BLaER1 treated with 17β-estradiol and CSF1 and Interleukin-3, amounts not matched to agents 10 nM and 100 nM (cell line): ENCODE measurements at regions not wholly inside any gene's neighbourhood (a gene's known extent, or its start where the extent isn't known, plus 50 kb on each side); places are given as distances from the start of the nearest gene placed in this dataset.

Experiments
- H3K27ac ChIP-seq, 11 experiments: shearing (Covaris generic); formaldehyde crosslinking; 2 replicates each; pipeline ENCODE4 v1.8.1; 2022
- H3K27me3 ChIP-seq, 11 experiments: shearing (Covaris generic); formaldehyde crosslinking; 2 replicates each; pipeline ENCODE4 v1.8.1; 2022
- H3K36me3 ChIP-seq, 11 experiments: shearing (Covaris generic); formaldehyde crosslinking; 2 replicates each; pipeline ENCODE4 v1.8.1; 2022
- H3K4me1 ChIP-seq, 10 experiments: shearing (Covaris generic); formaldehyde crosslinking; 2 replicates each; pipeline ENCODE4 v1.8.1; 2022
- H3K4me2 ChIP-seq, 11 experiments: shearing (Covaris generic); formaldehyde crosslinking; 2 replicates each; pipeline ENCODE4 v1.8.1; 2022
- H3K4me3 ChIP-seq, 10 experiments: shearing (Covaris generic); formaldehyde crosslinking; 2 replicates each; pipeline ENCODE4 v1.8.1; 2022
- H3K9ac ChIP-seq, 11 experiments: shearing (Covaris generic); formaldehyde crosslinking; 2 replicates each; pipeline ENCODE4 v1.8.1; 2022
- H3K9me3 ChIP-seq, 11 experiments: shearing (Covaris generic); formaldehyde crosslinking; replicated peaks in 1 of 11; 2 replicates each; pipeline ENCODE4 v1.8.1; 2022
- H4K20me1 ChIP-seq, 11 experiments: shearing (Covaris generic); formaldehyde crosslinking; 2 replicates each; pipeline ENCODE4 v1.8.1; 2022
- Cebpa-rat ChIP-seq, 11 experiments: shearing (Covaris generic); IDR thresholded peaks; 2 replicates each; pipeline ENCODE4 v1.8.1; 2022

GRCh38 chr6:130593200-130593599 lies 227.4 kb downstream of the TMEM200A start:
- Histone ChIP-seq H4K20me1 (no peaks in the 10 kb centered on the region), H3K36me3 (no peaks in the 10 kb centered on the region), H3K9ac (no peak overlapping the region), H3K9me3 (peaks cover 0 to 7% (median 0%) of the 10 kb centered on the region in 11 experiments; a peak in 4 of 22 replicates), H3K27ac (no peak overlapping the region), H3K27me3 (no peaks in the 10 kb centered on the region), H3K4me3 (no peak overlapping the region), H3K4me2 (no peak overlapping the region), H3K4me1 (no peaks in the 10 kb centered on the region)
- no peak for TF ChIP-seq Cebpa-rat (IDR thresholded peaks at IDR 0.05)

GRCh38 chr6:130593948-130594347 lies 228.1 kb downstream of the TMEM200A start:
- H3K9me3 ChIP-seq, result peaks cover 0 to 7% (median 0%) of the 10 kb centered on the region in 11 experiments; a peak in 4 of 22 replicates
- H3K4me1 ChIP-seq, result no peaks in the 10 kb centered on the region
- no peak overlapping the region for H3K4me3 ChIP-seq
- no peak overlapping the region for H3K9ac ChIP-seq
- no peak for TF ChIP-seq Cebpa-rat (IDR thresholded peaks at IDR 0.05)
- H3K27me3 ChIP-seq, result no peaks in the 10 kb centered on the region
- no peaks in the 10 kb centered on the region for H3K36me3 ChIP-seq
- no peaks in the 10 kb centered on the region for H4K20me1 ChIP-seq
- H3K4me2 ChIP-seq, result no peak overlapping the region
- no peak overlapping the region for H3K27ac ChIP-seq

- Histone ChIP-seq H4K20me1 (no peaks in the 10 kb centered on the region), H3K9ac (no peak overlapping the region), H3K9me3 (no peaks in the 10 kb centered on the region), H3K4me1 (no peaks in the 10 kb centered on the region), H3K27ac (no peak overlapping the region), H3K36me3 (no peaks in the 10 kb centered on the region), H3K4me3 (no peak overlapping the region), H3K4me2 (no peak overlapping the region), H3K27me3 (no peaks in the 10 kb centered on the region)
- no peak for TF ChIP-seq Cebpa-rat (IDR thresholded peaks at IDR 0.05)
Observed at GRCh38 chr6:130598021-130598989, 228.9 kb upstream of the SMLR1 start.

DNA sequence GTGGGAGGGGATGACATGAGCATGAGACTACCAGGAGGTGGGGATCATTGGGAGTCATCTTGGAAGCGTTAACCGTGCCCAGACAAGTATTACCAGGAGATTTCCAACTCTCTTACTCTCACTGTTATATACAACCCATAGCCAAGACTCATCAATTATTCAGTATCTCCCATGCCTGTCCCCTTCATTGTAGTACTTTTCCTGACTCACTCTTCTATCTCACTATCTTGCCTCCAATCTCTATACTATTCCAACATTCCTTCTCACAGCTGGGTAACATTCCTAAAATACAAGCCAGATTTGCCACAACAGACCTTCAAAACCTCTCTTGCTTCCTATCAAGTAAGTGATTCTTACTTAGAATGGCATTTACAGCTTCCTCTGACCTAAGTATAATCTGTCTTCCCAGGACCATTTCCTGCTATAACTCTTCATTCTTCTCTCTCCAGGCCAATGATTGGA lies 226.3 kb upstream of the SMLR1 start:
- Histone ChIP-seq H4K20me1 (no peaks in the 10 kb centered on the region), H3K36me3 (no peaks in the 10 kb centered on the region), H3K4me3 (no peak overlapping the region), H3K9me3 (no peaks in the 10 kb centered on the region), H3K27ac (no peak overlapping the region), H3K4me1 (no peaks in the 10 kb centered on the region), H3K27me3 (no peaks in the 10 kb centered on the region), H3K9ac (no peak overlapping the region), H3K4me2 (no peak overlapping the region)
- TF ChIP-seq Cebpa-rat (IDR thresholded peaks at IDR 0.05), result no peak

- Histone ChIP-seq H3K9me3 (no peaks in the 10 kb centered on the region), H3K27ac (no peak overlapping the region), H3K4me2 (no peak overlapping the region), H3K36me3 (no peaks in the 10 kb centered on the region), H3K4me3 (no peak overlapping the region), H3K4me1 (no peaks in the 10 kb centered on the region), H3K9ac (no peak overlapping the region), H4K20me1 (no peaks in the 10 kb centered on the region), H3K27me3 (no peaks in the 10 kb centered on the region)
- no peak for TF ChIP-seq Cebpa-rat (IDR thresholded peaks at IDR 0.05)
Observed at GRCh38 chr6:130602151-130602770, 224.9 kb upstream of the SMLR1 start.

- Histone ChIP-seq H3K4me2 (no peak overlapping the region), H3K9ac (no peak overlapping the region), H3K9me3 (no peaks in the 10 kb centered on the region), H4K20me1 (no peaks in the 10 kb centered on the region), H3K4me3 (no peak overlapping the region), H3K4me1 (no peaks in the 10 kb centered on the region), H3K36me3 (no peaks in the 10 kb centered on the region), H3K27ac (no peak overlapping the region), H3K27me3 (no peaks in the 10 kb centered on the region)
- no peak for TF ChIP-seq Cebpa-rat (IDR thresholded peaks at IDR 0.05)
Observed at GRCh38 chr6:130603391-130603790, 223.8 kb upstream of the SMLR1 start.

DNA sequence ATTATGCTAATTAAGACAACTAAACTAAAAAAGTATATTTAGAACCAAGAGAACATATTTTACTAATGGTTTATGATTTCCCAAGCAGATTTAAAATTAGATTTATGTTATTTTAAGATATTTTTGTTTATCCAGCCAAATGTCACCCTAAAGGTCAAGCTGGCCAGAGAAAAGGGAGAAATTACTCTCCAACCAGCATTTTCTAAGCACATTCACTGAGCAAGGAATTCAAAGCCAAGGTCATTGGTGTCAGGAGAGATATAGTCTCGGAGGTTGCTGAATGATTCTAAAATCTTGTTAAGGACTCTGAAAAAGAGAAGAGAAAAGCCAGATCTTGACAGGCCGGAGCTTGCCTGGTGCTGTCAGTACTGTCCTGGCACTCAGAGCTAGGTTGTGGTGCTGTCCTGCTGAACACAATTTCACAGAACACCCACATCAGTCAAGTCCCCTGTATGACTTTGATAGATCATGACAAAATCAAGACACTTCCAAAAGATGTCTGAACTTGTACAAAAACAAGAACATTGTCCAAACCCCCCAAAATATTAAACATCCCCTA lies 222.3 kb upstream of the SMLR1 start:
- Histone ChIP-seq H3K4me3 (no peak overlapping the region), H3K4me1 (no peaks in the 10 kb centered on the region), H4K20me1 (no peaks in the 10 kb centered on the region), H3K36me3 (no peaks in the 10 kb centered on the region), H3K4me2 (no peak overlapping the region), H3K27me3 (no peaks in the 10 kb centered on the region), H3K9me3 (no peaks in the 10 kb centered on the region), H3K27ac (no peak overlapping the region), H3K9ac (no peak overlapping the region)
- no peak for TF ChIP-seq Cebpa-rat (IDR thresholded peaks at IDR 0.05)

- Histone ChIP-seq H3K27ac (no peak overlapping the region), H3K9me3 (no peaks in the 10 kb centered on the region), H3K27me3 (no peaks in the 10 kb centered on the region), H3K4me1 (no peaks in the 10 kb centered on the region), H3K36me3 (no peaks in the 10 kb centered on the region), H3K4me2 (no peak overlapping the region), H3K9ac (no peak overlapping the region), H3K4me3 (no peak overlapping the region), H4K20me1 (no peaks in the 10 kb centered on the region)
- no peak for TF ChIP-seq Cebpa-rat (IDR thresholded peaks at IDR 0.05)
Observed at GRCh38 chr6:130610303-130610702, 216.9 kb upstream of the SMLR1 start.

- Histone ChIP-seq H3K27me3 (no peaks in the 10 kb centered on the region), H3K4me1 (no peaks in the 10 kb centered on the region), H3K9me3 (no peaks in the 10 kb centered on the region), H3K27ac (no peak overlapping the region), H3K4me3 (no peak overlapping the region), H3K9ac (no peak overlapping the region), H4K20me1 (no peaks in the 10 kb centered on the region), H3K4me2 (no peak overlapping the region), H3K36me3 (no peaks in the 10 kb centered on the region)
- no peak for TF ChIP-seq Cebpa-rat (IDR thresholded peaks at IDR 0.05)
Observed at GRCh38 chr6:130611366-130611765, 215.8 kb upstream of the SMLR1 start.
